HG03064 (cell line): ENCODE measurements at regions not wholly inside any gene's neighbourhood (a gene's known extent, or its start where the extent isn't known, plus 50 kb on each side); places are given as distances from the start of the nearest gene placed in this dataset.

Experiments used
- ATAC-seq: cut with Tn5 transposase; IDR thresholded peaks from one replicate; pipeline ENCODE4 v1.9.1; 2021; ENCODE audit warnings: low read depth; ENCODE audit not compliant: unreplicated experiment

- no peak for ATAC-seq
Observed at GRCh38 chr6:166052837-166053236, 114.8 kb downstream of the TBXT start.

GRCh38 chr6:166050559-166050958 is 117.1 kb downstream of the TBXT start:
- ATAC-seq = no peak

GRCh38 chr6:166046982-166047381 is 120.7 kb downstream of the TBXT start:
- no peak for ATAC-seq

GRCh38 chr6:166046226-166046625 is 121.4 kb downstream of the TBXT start:
- no peak for ATAC-seq

- no peak for ATAC-seq
Observed at GRCh38 chr6:166045860-166046200, 121.8 kb downstream of the TBXT start.

GRCh38 chr6:166045173-166045859 is 122.3 kb downstream of the TBXT start:
- ATAC-seq = no peak

- ATAC-seq = no peak
Observed at GRCh38 chr6:166041277-166041676, 126.4 kb downstream of the TBXT start.

GRCh38 chr6:166040292-166040691 is 127.4 kb downstream of the TBXT start:
- ATAC-seq = no peak

GRCh38 chr6:166036316-166037095 is 131.1 kb downstream of the TBXT start:
- no peak for ATAC-seq

GRCh38 chr6:166032366-166033200 is 135.1 kb downstream of the TBXT start:
- no peak for ATAC-seq

GRCh38 chr6:166031275-166031674 is 136.4 kb downstream of the TBXT start:
- no peak for ATAC-seq

- ATAC-seq = no peak
Observed at GRCh38 chr6:166029506-166029905, 138.1 kb downstream of the TBXT start.

GRCh38 chr6:166027761-166028160 is 139.9 kb downstream of the TBXT start:
- ATAC-seq = no peak

- no peak for ATAC-seq
Observed at GRCh38 chr6:166026586-166027126, 141.0 kb downstream of the TBXT start.

GRCh38 chr6:166025149-166025898 is 142.3 kb downstream of the TBXT start:
- no peak for ATAC-seq

GRCh38 chr6:166024252-166024651 is 143.4 kb downstream of the TBXT start:
- ATAC-seq = no peak

GRCh38 chr6:166023273-166023989 is 144.2 kb downstream of the TBXT start:
- no peak for ATAC-seq

GRCh38 chr6:166021429-166021828 is 146.2 kb downstream of the TBXT start:
- ATAC-seq = no peak

- no peak for ATAC-seq
Observed at GRCh38 chr6:166019214-166019613, 148.4 kb downstream of the TBXT start.
